Right lobe of liver (tissue), 4 donors: ENCODE measurements at regions not wholly inside any gene's neighbourhood (a gene's known extent, or its start where the extent isn't known, plus 50 kb on each side); places are given as distances from the start of the nearest gene placed in this dataset.

ENCODE experiments used
- POLR2A ChIP-seq: fragments of 450-650 bp; IDR thresholded peaks from one replicate; pipeline ENCODE4 v1.6.1; 2017; ENCODE audit warnings: antibody characterized with exemption, mild to moderate bottlenecking
- TF ChIP-seq, protein P1 (sequence below), 4 donors: fragments of 200-600 bp in 3 of 4; fragments of 450-650 bp in 1 of 4; IDR thresholded peaks; one replicate each; pipeline versions ENCODE4 v1.5.1 to v1.8.0; 2016 to 2022; ENCODE audit warnings: antibody characterized with exemption in 4 of 4, mild to moderate bottlenecking in 2 of 4
- donor health status: DM: no; HTN: no; CAD: no.
- donor health status: DM: no; HTN: no; CAD: no.
- donor health status: DM: no; HTN: yes; CAD: no.

DNA sequence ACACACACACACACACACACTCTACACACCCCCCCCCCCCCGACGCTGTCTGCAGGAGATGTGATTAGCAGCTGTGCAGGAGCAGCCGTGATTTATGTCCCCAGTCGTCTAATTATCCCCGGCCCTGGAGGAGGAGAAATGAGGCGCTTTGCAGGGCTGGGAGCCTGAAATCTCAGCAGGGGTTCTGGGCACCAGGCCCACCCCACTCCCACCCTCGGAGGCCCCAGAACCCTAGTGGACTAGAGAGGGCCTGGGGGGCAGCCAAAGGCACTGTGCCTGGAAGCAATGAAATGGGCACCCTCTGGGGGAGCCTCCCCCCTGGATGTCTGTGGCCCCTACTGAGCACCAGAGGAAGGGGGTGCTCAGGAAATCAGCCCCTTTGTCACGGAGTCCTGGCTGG lies 134.2 kb upstream of the CIBAR2 start:
- TF ChIP-seq, protein P1, sequence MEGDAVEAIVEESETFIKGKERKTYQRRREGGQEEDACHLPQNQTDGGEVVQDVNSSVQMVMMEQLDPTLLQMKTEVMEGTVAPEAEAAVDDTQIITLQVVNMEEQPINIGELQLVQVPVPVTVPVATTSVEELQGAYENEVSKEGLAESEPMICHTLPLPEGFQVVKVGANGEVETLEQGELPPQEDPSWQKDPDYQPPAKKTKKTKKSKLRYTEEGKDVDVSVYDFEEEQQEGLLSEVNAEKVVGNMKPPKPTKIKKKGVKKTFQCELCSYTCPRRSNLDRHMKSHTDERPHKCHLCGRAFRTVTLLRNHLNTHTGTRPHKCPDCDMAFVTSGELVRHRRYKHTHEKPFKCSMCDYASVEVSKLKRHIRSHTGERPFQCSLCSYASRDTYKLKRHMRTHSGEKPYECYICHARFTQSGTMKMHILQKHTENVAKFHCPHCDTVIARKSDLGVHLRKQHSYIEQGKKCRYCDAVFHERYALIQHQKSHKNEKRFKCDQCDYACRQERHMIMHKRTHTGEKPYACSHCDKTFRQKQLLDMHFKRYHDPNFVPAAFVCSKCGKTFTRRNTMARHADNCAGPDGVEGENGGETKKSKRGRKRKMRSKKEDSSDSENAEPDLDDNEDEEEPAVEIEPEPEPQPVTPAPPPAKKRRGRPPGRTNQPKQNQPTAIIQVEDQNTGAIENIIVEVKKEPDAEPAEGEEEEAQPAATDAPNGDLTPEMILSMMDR (IDR thresholded peaks at IDR 0.05), result no peak
- no peak for TF ChIP-seq POLR2A
